Loucy (cell line): ENCODE measurements at regions not wholly inside any gene's neighbourhood (a gene's known extent, or its start where the extent isn't known, plus 50 kb on each side); places are given as distances from the start of the nearest gene placed in this dataset.

Source experiments
- EZH2phosphoT487 ChIP-seq: fragments of 200-600 bp; IDR thresholded peaks from 2 replicates; pipeline ENCODE4 v1.6.1; 2018; ENCODE audit warnings: antibody characterized with exemption, mild to moderate bottlenecking, moderate library complexity, borderline replicate concordance
- TF ChIP-seq, protein P1 (sequence below): fragments of 200-600 bp; sonication (generic); conservative IDR thresholded peaks from 2 replicates; pipeline ENCODE4 v1.5.1; 2014; ENCODE audit warnings: mild to moderate bottlenecking, antibody characterized with exemption, low read length

DNA sequence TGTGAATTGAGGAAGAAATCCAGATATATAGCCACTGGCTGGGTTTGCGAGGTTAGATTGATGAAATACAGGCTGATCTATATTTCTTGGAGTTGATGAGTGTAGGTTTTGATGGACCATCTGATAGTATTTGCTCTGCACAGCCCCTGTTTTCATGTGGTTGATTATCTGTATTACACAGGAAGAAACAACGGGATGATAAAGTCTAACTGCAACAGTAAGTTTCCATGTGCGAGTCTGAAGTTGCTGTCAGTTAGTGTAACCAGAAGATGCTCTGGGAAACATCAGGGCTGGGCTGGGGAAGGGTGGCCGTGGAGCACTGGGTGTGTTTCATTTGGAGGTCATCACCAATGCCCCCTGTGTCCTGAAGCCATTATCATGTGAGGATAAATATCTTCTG is 148.4 kb upstream of the SFRP2 start:
- TF ChIP-seq, protein P1, sequence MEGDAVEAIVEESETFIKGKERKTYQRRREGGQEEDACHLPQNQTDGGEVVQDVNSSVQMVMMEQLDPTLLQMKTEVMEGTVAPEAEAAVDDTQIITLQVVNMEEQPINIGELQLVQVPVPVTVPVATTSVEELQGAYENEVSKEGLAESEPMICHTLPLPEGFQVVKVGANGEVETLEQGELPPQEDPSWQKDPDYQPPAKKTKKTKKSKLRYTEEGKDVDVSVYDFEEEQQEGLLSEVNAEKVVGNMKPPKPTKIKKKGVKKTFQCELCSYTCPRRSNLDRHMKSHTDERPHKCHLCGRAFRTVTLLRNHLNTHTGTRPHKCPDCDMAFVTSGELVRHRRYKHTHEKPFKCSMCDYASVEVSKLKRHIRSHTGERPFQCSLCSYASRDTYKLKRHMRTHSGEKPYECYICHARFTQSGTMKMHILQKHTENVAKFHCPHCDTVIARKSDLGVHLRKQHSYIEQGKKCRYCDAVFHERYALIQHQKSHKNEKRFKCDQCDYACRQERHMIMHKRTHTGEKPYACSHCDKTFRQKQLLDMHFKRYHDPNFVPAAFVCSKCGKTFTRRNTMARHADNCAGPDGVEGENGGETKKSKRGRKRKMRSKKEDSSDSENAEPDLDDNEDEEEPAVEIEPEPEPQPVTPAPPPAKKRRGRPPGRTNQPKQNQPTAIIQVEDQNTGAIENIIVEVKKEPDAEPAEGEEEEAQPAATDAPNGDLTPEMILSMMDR: no peak
- TF ChIP-seq EZH2phosphoT487: no peak
